A673 (cell line): ENCODE measurements at regions not wholly inside any gene's neighbourhood (a gene's known extent, or its start where the extent isn't known, plus 50 kb on each side); places are given as distances from the start of the nearest gene placed in this dataset.

Experiments used
- BruUV-seq: library from RNA; stranded (reverse); fragments of 400-500 nt; replicated peaks from 2 replicates; lab custom pipeline; 2021; lab: Mats Ljungman, UMichigan
- CTCF ChIA-PET: fragments of 300-600 bp; sonication (Branson Sonifier 250); formaldehyde crosslinking; loops from one replicate; lab custom pipeline; 2022; ENCODE audit warnings: antibody characterized with exemption; lab: Charles Lee
- POLR2A ChIA-PET: fragments of 300-600 bp; sonication (Branson Sonifier 250); formaldehyde crosslinking; loops from one replicate; lab custom pipeline; 2022; ENCODE audit warnings: antibody characterized with exemption; ENCODE audit not compliant: low non-redundant PET; lab: Charles Lee
- DNase-seq: peaks from one replicate; pipeline ENCODE4 v3.0.0-alpha.2; 2015; ENCODE audit warnings: low spot score
- H3K27ac ChIP-seq: fragments of 200-600 bp; sonication (generic); 2 replicates; pipeline ENCODE4 v1.5.1; 2016; ENCODE audit warnings: mixed run types, low read depth, mild to moderate bottlenecking, mixed read lengths, antibody characterized with exemption, low read length; ENCODE audit not compliant: poor library complexity, severe bottlenecking
- H3K27me3 ChIP-seq: fragments of 200-600 bp; sonication (generic); replicated peaks from 2 replicates; pipeline ENCODE4 v1.6.1; 2017; ENCODE audit warnings: mixed run types, low read depth, mild to moderate bottlenecking, mixed read lengths, antibody characterized with exemption, low read length; ENCODE audit not compliant: insufficient read depth, poor library complexity
- H3K36me3 ChIP-seq: fragments of 200-600 bp; sonication (generic); 2 replicates; pipeline ENCODE4 v1.6.1; 2016; ENCODE audit warnings: mixed run types, mild to moderate bottlenecking, mixed read lengths, antibody characterized with exemption, low read length; ENCODE audit not compliant: insufficient read depth, poor library complexity, severe bottlenecking
- H3K4me1 ChIP-seq: fragments of 200-600 bp; sonication (generic); 2 replicates; pipeline ENCODE4 v1.6.1; 2017; ENCODE audit warnings: mixed run types, mild to moderate bottlenecking, mixed read lengths, antibody characterized with exemption, low read length; ENCODE audit not compliant: insufficient read depth, poor library complexity, severe bottlenecking
- H3K4me3 ChIP-seq: fragments of 200-600 bp; sonication (generic); 2 replicates; pipeline ENCODE4 v1.5.1; 2016; ENCODE audit warnings: low read depth, mixed run types, mild to moderate bottlenecking, mixed read lengths, low read length; ENCODE audit not compliant: poor library complexity, severe bottlenecking
- H3K9me3 ChIP-seq: fragments of 200-600 bp; sonication (generic); 2 replicates; pipeline ENCODE4 v1.6.1; 2016; ENCODE audit warnings: mixed run types, low read depth, mild to moderate bottlenecking, mixed read lengths, antibody characterized with exemption, low read length; ENCODE audit not compliant: poor library complexity, severe bottlenecking
- CTCF ChIP-seq: fragments of 300-800, 200-600 bp; sonication (generic); conservative IDR thresholded peaks from 2 replicates; pipeline ENCODE4 v1.5.1; 2017; ENCODE audit warnings: low read depth, mild to moderate bottlenecking, antibody characterized with exemption, low read length, moderate library complexity, mixed read lengths
- EZH2 ChIP-seq: fragments of 200-600 bp; sonication (generic); IDR thresholded peaks from 2 replicates; pipeline ENCODE4 v1.6.1; 2017; ENCODE audit warnings: borderline replicate concordance, low read depth, mild to moderate bottlenecking, mixed read lengths, antibody characterized with exemption, low read length; ENCODE audit not compliant: poor library complexity, severe bottlenecking
- intact Hi-C: fragments of 100-400 bp; cut with micrococcal nuclease; formaldehyde crosslinking; loops from one replicate; pipeline ENCODE4 v1.10.0; 2022; ENCODE audit not compliant: unreplicated experiment

- Histone ChIP-seq H3K4me3 (no peak overlapping the region), H3K27ac (no peak overlapping the region), H3K27me3 (no peaks in the 10 kb centered on the region), H3K4me1 (no peaks in the 10 kb centered on the region), H3K9me3 (no peaks in the 10 kb centered on the region), H3K36me3 (no peaks in the 10 kb centered on the region)
- intact Hi-C loops = no loop called here
- BruUV-seq = no TSS peak
- no peak for DNase-seq
- ChIA-PET POLR2A (no interaction called here), CTCF (no interaction called here)
- TF ChIP-seq EZH2 (no peak), CTCF (no peak)
Observed at GRCh38 chr4:151921386-151921785, 160.6 kb upstream of the GATB start.

- BruUV-seq = no TSS peak
- no peak overlapping the region for H3K27ac ChIP-seq
- DNase-seq = no peak
- H3K4me3 ChIP-seq = no peak overlapping the region
- no peaks in the 10 kb centered on the region for H3K27me3 ChIP-seq
- H3K4me1 ChIP-seq = no peaks in the 10 kb centered on the region
- ChIA-PET POLR2A (no interaction called here), CTCF (no interaction called here)
- H3K9me3 ChIP-seq = no peaks in the 10 kb centered on the region
- intact Hi-C loops = no loop called here
- TF ChIP-seq CTCF = no peak
- no peak for TF ChIP-seq EZH2
- no peaks in the 10 kb centered on the region for H3K36me3 ChIP-seq
Observed at GRCh38 chr4:151917145-151917734, 156.4 kb upstream of the GATB start.

GRCh38 chr4:151912632-151913031 lies 151.8 kb upstream of the GATB start:
- intact Hi-C loops = no loop called here
- CTCF ChIA-PET = no interaction called here
- Histone ChIP-seq H3K9me3 (no peaks in the 10 kb centered on the region), H3K27ac (no peak overlapping the region), H3K4me3 (no peak overlapping the region), H3K36me3 (no peaks in the 10 kb centered on the region), H3K4me1 (no peaks in the 10 kb centered on the region), H3K27me3 (no peaks in the 10 kb centered on the region)
- no TSS peak for BruUV-seq
- no peak for TF ChIP-seq CTCF
- no peak for TF ChIP-seq EZH2
- DNase-seq = no peak
- POLR2A ChIA-PET = no interaction called here
